ENCODE measurements at regions not wholly inside any gene's neighbourhood (a gene's known extent, or its start where the extent isn't known, plus 50 kb on each side); places are given as distances from the start of the nearest gene placed in this dataset.

DNA sequence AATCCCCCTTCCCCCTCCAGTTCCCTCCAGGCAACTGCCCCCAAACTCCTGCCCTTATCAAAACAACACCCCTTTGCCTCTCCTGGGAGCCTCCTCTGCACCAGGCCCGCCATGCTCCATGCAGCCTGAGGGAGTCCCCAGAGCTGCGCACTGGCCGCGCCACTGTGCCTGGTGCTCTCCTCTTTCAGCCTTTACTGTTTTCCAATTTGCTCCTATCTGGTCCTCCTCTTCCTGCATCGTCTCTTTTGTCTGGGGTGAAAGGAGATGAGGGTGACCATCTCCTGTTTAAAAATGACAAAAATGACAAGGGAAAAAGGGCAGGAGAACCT is 165.8 kb upstream of the ADCY1 start:
- TF ChIP-seq POLR2A (IDR thresholded peaks at IDR 0.05; ENCODE audit: low read length) (no peak), GATA1 (IDR thresholded peaks at IDR 0.05; ENCODE audit: low read depth, low read length) (no peak)
